ENCODE measurements at regions not wholly inside any gene's neighbourhood (a gene's known extent, or its start where the extent isn't known, plus 50 kb on each side); places are given as distances from the start of the nearest gene placed in this dataset.
"Not testable (repeated sequence)": the region's sequence is repeated elsewhere in the genome, so short reads cannot be mapped to it uniquely, and the experiment has no call there.

DNA sequence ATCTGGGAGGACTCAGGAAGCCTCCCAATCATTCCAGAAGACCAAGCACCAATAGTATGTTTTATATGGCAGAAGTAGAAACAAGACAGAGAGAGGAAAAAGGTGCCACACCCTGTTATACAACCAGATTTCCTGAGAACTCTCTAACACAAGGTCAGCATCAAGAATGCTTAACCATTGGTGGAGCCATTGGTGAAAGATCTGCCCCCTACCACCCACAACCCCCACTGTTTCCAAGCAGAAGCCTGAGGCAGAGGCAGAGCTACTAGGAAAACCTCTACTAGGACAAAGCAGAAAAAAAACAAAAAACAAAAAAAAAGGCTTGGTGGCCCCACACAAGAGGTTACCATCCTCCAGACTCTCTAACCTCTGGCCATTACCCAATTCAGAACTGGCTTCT is 336.2 kb downstream of the FOXD4L4 start:
- not testable (repeated sequence) for TF ChIP-seq WRNIP1 (IDR thresholded peaks at IDR 0.05; ENCODE audit: borderline replicate concordance, low read depth, low read length); MYB (IDR thresholded peaks at IDR 0.05; ENCODE audit: borderline replicate concordance, low read depth, low read length); ZNF274 (IDR thresholded peaks at IDR 0.05; ENCODE audit: insufficient read depth, insufficient read length); DPF2 (IDR thresholded peaks at IDR 0.05); CEBPB (IDR thresholded peaks at IDR 0.05; ENCODE audit: borderline replicate concordance in 1 of 2, low read depth in 2 of 2, low read length in 2 of 2); CBFB (IDR thresholded peaks at IDR 0.05; ENCODE audit: low read depth); SRF (IDR thresholded peaks at IDR 0.05; ENCODE audit: low read depth in 2 of 2, low read length in 2 of 2); REST (IDR thresholded peaks at IDR 0.05; ENCODE audit: low read depth, low read length); SP1 (IDR thresholded peaks at IDR 0.05; ENCODE audit: low read depth, low read length); POLR2A (IDR thresholded peaks at IDR 0.05; ENCODE audit: low read depth, low read length)
- TF ChIP-seq, protein P1, sequence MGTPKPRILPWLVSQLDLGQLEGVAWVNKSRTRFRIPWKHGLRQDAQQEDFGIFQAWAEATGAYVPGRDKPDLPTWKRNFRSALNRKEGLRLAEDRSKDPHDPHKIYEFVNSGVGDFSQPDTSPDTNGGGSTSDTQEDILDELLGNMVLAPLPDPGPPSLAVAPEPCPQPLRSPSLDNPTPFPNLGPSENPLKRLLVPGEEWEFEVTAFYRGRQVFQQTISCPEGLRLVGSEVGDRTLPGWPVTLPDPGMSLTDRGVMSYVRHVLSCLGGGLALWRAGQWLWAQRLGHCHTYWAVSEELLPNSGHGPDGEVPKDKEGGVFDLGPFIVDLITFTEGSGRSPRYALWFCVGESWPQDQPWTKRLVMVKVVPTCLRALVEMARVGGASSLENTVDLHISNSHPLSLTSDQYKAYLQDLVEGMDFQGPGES (IDR thresholded peaks at IDR 0.05), result not testable (repeated sequence)
- TF ChIP-seq, protein P2, sequence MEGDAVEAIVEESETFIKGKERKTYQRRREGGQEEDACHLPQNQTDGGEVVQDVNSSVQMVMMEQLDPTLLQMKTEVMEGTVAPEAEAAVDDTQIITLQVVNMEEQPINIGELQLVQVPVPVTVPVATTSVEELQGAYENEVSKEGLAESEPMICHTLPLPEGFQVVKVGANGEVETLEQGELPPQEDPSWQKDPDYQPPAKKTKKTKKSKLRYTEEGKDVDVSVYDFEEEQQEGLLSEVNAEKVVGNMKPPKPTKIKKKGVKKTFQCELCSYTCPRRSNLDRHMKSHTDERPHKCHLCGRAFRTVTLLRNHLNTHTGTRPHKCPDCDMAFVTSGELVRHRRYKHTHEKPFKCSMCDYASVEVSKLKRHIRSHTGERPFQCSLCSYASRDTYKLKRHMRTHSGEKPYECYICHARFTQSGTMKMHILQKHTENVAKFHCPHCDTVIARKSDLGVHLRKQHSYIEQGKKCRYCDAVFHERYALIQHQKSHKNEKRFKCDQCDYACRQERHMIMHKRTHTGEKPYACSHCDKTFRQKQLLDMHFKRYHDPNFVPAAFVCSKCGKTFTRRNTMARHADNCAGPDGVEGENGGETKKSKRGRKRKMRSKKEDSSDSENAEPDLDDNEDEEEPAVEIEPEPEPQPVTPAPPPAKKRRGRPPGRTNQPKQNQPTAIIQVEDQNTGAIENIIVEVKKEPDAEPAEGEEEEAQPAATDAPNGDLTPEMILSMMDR (IDR thresholded peaks at IDR 0.05 in 2 of 3, conservative IDR thresholded peaks at IDR 0.05 in 1 of 3; ENCODE audit: control insufficient read depth in 2 of 3, extremely low read depth in 1 of 3, insufficient read depth in 1 of 3, low read depth in 3 of 3, low read length in 3 of 3), result not testable (repeated sequence)

Measured in GM12878 (cell line).